Testis (tissue), 2 donors: ENCODE measurements at regions not wholly inside any gene's neighbourhood (a gene's known extent, or its start where the extent isn't known, plus 50 kb on each side); places are given as distances from the start of the nearest gene placed in this dataset.
A peak's percentile ranks its signal among the peaks of the same experiment; 100 is the strongest.

Source experiments
- DNase-seq: peaks from one replicate; pipeline ENCODE4 v3.0.0-alpha.2; 2019
- H3K27ac ChIP-seq, 2 donors: fragments of 200-600 bp; sonication (generic); one replicate each; pipeline ENCODE4 v1.5.1; 2019
- H3K27me3 ChIP-seq: fragments of 200-600 bp; sonication (generic); one replicate; pipeline ENCODE4 v1.5.1; 2019
- H3K36me3 ChIP-seq: fragments of 200-600 bp; sonication (generic); one replicate; pipeline ENCODE4 v1.5.1; 2017; ENCODE audit warnings: low read depth; ENCODE audit errors: missing control alignments
- H3K4me1 ChIP-seq: fragments of 200-600 bp; sonication (generic); one replicate; pipeline ENCODE4 v1.5.1; 2019
- H3K4me3 ChIP-seq, 2 donors: fragments of 200-600 bp; sonication (generic); one replicate each; pipeline ENCODE4 v1.5.1; 2017 to 2019
- H3K9me3 ChIP-seq: fragments of 200-600 bp; sonication (generic); one replicate; pipeline ENCODE4 v1.5.1; 2017
- POLR2A ChIP-seq: fragments of 450-650 bp; IDR thresholded peaks from one replicate; pipeline ENCODE4 v1.6.1; 2017; ENCODE audit warnings: antibody characterized with exemption, mild to moderate bottlenecking, moderate library complexity
- WGBS, 2 donors: methylation state at CpG; one replicate each; pipeline ENCODE4 v1.1.5; 2018; 5-methylcytosine and 5-hydroxymethylcytosine counted together
- intact Hi-C: fragments of 100-400 bp; cut with DNase I; formaldehyde crosslinking; loops from one replicate; pipeline ENCODE4 v1.15.1; 2023; ENCODE audit warnings: low total_unique reads
- TF ChIP-seq, protein P1 (sequence below), 3 experiments: fragments of 450-650 bp in 2 of 3; fragments of 200-600 bp in 1 of 3; sonication (generic) in 1 of 3; IDR thresholded peaks; one replicate each; pipeline ENCODE4 v1.5.1; 2016 to 2019; ENCODE audit warnings: antibody characterized with exemption in 3 of 3, mild to moderate bottlenecking in 2 of 3, moderate library complexity in 1 of 3

DNA sequence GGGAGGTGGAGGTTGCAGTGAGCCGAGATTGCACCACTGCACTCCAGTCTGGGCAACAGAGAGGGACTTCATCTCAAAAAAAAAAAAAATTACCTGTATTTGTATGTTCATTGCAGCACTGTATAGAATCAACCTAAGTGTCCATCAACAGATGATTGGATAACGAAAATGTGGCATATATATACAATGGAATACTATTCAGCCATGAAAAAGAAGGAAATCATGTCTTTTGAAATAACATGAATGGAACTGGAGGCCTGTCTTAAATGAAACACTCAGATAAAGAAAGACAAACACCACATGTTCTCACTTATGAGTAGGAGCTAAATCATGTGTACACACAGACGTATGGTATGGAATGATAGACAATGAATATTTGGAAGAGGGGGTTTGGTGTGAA is 59.4 kb upstream of the MEF2A start:
- no peaks in the 10 kb centered on the region for H3K36me3 ChIP-seq
- no peak for DNase-seq
- no peaks in the 10 kb centered on the region for H3K27me3 ChIP-seq
- peaks cover 12% of the 10 kb centered on the region for H3K4me1 ChIP-seq
- no peak overlapping the region for H3K27ac ChIP-seq
- TF ChIP-seq, protein P1, sequence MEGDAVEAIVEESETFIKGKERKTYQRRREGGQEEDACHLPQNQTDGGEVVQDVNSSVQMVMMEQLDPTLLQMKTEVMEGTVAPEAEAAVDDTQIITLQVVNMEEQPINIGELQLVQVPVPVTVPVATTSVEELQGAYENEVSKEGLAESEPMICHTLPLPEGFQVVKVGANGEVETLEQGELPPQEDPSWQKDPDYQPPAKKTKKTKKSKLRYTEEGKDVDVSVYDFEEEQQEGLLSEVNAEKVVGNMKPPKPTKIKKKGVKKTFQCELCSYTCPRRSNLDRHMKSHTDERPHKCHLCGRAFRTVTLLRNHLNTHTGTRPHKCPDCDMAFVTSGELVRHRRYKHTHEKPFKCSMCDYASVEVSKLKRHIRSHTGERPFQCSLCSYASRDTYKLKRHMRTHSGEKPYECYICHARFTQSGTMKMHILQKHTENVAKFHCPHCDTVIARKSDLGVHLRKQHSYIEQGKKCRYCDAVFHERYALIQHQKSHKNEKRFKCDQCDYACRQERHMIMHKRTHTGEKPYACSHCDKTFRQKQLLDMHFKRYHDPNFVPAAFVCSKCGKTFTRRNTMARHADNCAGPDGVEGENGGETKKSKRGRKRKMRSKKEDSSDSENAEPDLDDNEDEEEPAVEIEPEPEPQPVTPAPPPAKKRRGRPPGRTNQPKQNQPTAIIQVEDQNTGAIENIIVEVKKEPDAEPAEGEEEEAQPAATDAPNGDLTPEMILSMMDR (IDR thresholded peaks at IDR 0.05), result no peak
- TF ChIP-seq POLR2A, result no peak
- H3K9me3 ChIP-seq, result no peaks in the 10 kb centered on the region
- intact Hi-C loops, result no loop called here
- no peak overlapping the region for H3K4me3 ChIP-seq
- 94 to 97% methylated on average over 3 of the region's 3 CpGs for WGBS, 2 donors

DNA sequence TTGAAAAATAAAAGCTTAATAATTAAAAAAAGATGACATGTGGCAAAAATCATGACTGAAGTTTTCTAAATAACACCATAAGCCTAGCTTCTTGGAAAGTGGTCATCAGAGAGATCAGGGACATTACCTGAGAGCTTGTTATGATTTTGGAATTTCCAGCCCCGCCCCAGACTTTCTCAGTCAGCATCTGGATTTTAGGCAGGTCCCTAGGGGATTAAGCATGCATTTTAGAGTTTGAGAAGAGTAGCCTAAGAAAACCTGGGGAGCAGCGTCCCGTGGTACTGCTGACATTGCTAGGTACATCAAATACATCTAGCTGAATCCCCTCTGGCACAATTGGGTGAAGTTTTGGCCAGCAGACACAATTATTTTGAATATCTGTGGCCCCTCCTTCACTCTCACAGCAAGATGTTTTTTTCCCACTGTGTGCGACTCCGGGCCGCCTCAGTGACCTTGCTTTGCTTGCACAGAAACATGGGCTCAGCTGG is 58.7 kb upstream of the MEF2A start:
- TF ChIP-seq, protein P1 (IDR thresholded peaks at IDR 0.05), result no peak
- TF ChIP-seq POLR2A, result no peak
- intact Hi-C loops, result no loop called here
- H3K4me1 ChIP-seq, result peaks cover 12% of the 10 kb centered on the region
- H3K9me3 ChIP-seq, result no peaks in the 10 kb centered on the region
- peak overlapping the region in 1 of 2 donors; percentile 43 for H3K27ac ChIP-seq
- no peak for DNase-seq
- no peaks in the 10 kb centered on the region for H3K36me3 ChIP-seq
- no peak overlapping the region for H3K4me3 ChIP-seq
- WGBS, 2 donors, result 13 to 33% methylated on average over 6 of the region's 6 CpGs
- H3K27me3 ChIP-seq, result no peaks in the 10 kb centered on the region

DNA sequence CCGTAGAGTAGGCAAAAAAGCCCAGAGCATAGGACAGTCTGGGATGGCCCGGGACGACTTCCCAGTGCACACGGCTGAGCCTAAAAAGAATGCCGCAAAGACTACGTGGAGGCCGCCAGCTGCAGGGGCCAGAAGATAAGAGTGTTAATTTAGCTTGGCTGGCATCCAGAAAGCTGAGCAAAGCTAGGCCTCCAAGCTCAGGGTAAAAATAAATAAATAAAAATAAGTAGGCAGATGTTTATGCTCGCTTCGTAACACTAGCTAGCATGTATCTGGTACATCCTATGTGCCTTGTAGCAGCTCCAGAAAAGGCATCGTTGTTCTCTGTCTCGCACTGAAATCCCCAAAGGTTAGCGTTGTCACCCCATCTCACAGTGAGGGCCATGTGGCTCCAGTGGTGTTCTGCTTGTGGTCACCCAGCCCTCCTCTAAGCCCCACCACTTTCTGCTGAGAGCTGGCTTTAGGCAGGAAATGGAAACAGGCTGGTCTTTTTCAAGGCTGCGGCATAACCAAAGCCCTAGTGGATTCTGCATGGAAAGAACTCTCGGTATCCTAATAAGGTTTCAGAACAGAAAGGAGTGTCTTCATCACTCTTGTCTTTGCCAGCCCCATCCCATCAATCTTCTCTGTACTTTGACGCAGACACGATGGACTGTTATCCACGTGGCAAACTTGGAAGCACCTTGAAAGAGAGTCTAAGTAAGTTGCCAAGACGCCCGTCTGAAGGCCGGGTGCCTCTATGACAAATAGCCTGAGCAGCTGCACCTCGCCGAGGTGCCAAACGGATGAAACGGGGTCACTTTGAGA is 58.1 kb upstream of the MEF2A start:
- intact Hi-C loops, result no loop called here
- Histone ChIP-seq H3K4me3 (no peak overlapping the region), H3K36me3 (no peaks in the 10 kb centered on the region), H3K9me3 (no peaks in the 10 kb centered on the region), H3K27ac (peak overlapping the region in 1 of 2 donors; percentile 43), H3K27me3 (no peaks in the 10 kb centered on the region), H3K4me1 (peaks cover 12% of the 10 kb centered on the region)
- WGBS, 2 donors, result 6 to 7% methylated on average over 24 of the region's 24 CpGs
- TF ChIP-seq, protein P1 (IDR thresholded peaks at IDR 0.05), result no peak
- TF ChIP-seq POLR2A, result no peak
- peak; percentile 78 for DNase-seq

DNA sequence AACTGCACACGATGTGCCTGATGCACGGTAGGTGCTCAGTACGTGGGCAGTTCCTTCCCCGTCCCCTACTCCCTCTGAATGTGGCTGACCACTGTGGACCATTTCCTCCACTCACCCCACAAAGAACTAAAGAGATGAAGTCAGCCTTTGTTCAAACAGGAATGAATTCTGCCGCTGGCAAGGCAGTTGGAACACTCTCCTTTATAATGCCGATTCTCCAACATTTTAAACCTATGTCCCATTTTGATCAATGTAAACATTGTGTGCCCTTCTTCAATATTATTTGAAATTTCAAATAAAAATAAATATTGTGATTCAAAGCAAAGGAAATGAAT is 57.5 kb upstream of the MEF2A start:
- no peak for TF ChIP-seq POLR2A
- TF ChIP-seq, protein P1 (IDR thresholded peaks at IDR 0.05), result no peak
- WGBS, 2 donors, result 7 to 8% methylated on average over 6 of the region's 6 CpGs

DNA sequence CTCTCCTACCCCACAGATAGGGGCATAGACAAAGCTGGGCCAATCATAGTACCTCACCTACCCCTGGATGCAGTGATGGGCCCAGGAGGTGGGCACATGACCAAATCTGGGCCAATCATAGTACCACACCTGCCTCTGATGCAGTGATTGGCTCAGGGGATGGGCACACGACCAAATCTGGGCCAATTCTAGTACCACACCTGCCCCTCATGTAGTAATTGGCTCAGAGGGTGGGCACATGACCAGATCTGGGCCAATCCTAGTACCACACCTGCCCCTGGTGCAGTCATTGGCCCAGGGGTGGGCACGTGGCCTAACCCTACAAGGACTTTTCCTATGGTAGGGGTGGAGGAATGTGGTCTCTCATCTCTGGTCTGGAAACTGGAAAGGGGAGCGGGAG is 56.9 kb upstream of the MEF2A start:
- intact Hi-C loops, result no loop called here
- WGBS, 2 donors, result 65 to 83% methylated on average over 2 to 3 of the region's 3 CpGs
- H3K4me1 ChIP-seq, result peaks cover 12% of the 10 kb centered on the region

More for the DNA sequence above, 57.5 kb upstream of the MEF2A start:
- Histone ChIP-seq H3K4me1 (peaks cover 12% of the 10 kb centered on the region), H3K27me3 (no peaks in the 10 kb centered on the region), H3K27ac (peak overlapping the region in 1 of 2 donors; percentile 43), H3K36me3 (no peaks in the 10 kb centered on the region), H3K4me3 (no peak overlapping the region), H3K9me3 (no peaks in the 10 kb centered on the region)
- DNase-seq, result no peak
- intact Hi-C loops, result no loop called here

More for the DNA sequence above, 56.9 kb upstream of the MEF2A start:
- Histone ChIP-seq H3K4me3 (no peak overlapping the region), H3K36me3 (no peaks in the 10 kb centered on the region), H3K27ac (no peak overlapping the region), H3K27me3 (no peaks in the 10 kb centered on the region), H3K9me3 (no peaks in the 10 kb centered on the region)
- TF ChIP-seq POLR2A, result no peak
- TF ChIP-seq, protein P1 (IDR thresholded peaks at IDR 0.05), result no peak
- DNase-seq, result peak; percentile 66
